ENCODE measurements at regions not wholly inside any gene's neighbourhood (a gene's known extent, or its start where the extent isn't known, plus 50 kb on each side); places are given as distances from the start of the nearest gene placed in this dataset.

- TF ChIP-seq CEBPB (IDR thresholded peaks at IDR 0.05) (no peak), EP300 (IDR thresholded peaks at IDR 0.05; ENCODE audit: borderline replicate concordance) (no peak), REST (IDR thresholded peaks at IDR 0.05; ENCODE audit: low read depth) (no peak), EGR1 (IDR thresholded peaks at IDR 0.05) (no peak), MAX (IDR thresholded peaks at IDR 0.05) (no peak), FOXM1 (IDR thresholded peaks at IDR 0.05; ENCODE audit: borderline replicate concordance, low read depth) (no peak)
Measured at GRCh38 chr4:110792036-110792435, 169.2 kb upstream of the PITX2 start.

All from Ishikawa (cell line).